ENCODE measurements at regions not wholly inside any gene's neighbourhood (a gene's known extent, or its start where the extent isn't known, plus 50 kb on each side); places are given as distances from the start of the nearest gene placed in this dataset.
A peak's percentile ranks its signal among the peaks of the same experiment; 100 is the strongest.

GRCh38 chr19:31113293-31113692, 235.9 kb downstream of the TSHZ3 start:
- Mint-ChIP-seq H3K27ac (ENCODE audit: low read depth, unreplicated experiment) (no peak overlapping the region), H3K36me3 (ENCODE audit: insufficient read depth, unreplicated experiment) (no peaks in the 10 kb centered on the region)
- no TSS peak for BruUV-seq (replicated peaks)

GRCh38 chr19:31112158-31112557, 237.1 kb downstream of the TSHZ3 start:
- H3K36me3 Mint-ChIP-seq (ENCODE audit: insufficient read depth, unreplicated experiment) = no peaks in the 10 kb centered on the region
- no peak for DNase-seq (ENCODE audit: unreplicated experiment)
- no peaks in the 10 kb centered on the region for H3K4me1 Mint-ChIP-seq (ENCODE audit: insufficient read depth, unreplicated experiment)
- peaks cover 57% of the 10 kb centered on the region for H3K9me3 Mint-ChIP-seq (ENCODE audit: unreplicated experiment)
- POLR2A ChIA-PET = no interaction called here
- H3K27me3 Mint-ChIP-seq (ENCODE audit: insufficient read depth, unreplicated experiment) = no peaks in the 10 kb centered on the region
- no TSS peak for BruUV-seq (replicated peaks)
- intact Hi-C loops (cut with micrococcal nuclease) = no loop called here
- CTCF ChIA-PET = no interaction called here
- no peak overlapping the region for H3K4me3 Mint-ChIP-seq (ENCODE audit: unreplicated experiment)
- no peak overlapping the region for H3K27ac Mint-ChIP-seq (ENCODE audit: low read depth, unreplicated experiment)
- no peak for TF ChIP-seq CTCF (IDR thresholded peaks at IDR 0.05; ENCODE audit: unreplicated experiment)

More at GRCh38 chr19:31113293-31113692, 235.9 kb downstream of the TSHZ3 start:
- CTCF ChIA-PET = no interaction called here
- no peak for DNase-seq (ENCODE audit: unreplicated experiment)
- Mint-ChIP-seq H3K9me3 (ENCODE audit: unreplicated experiment) (peaks cover 49% of the 10 kb centered on the region), H3K27me3 (ENCODE audit: insufficient read depth, unreplicated experiment) (no peaks in the 10 kb centered on the region), H3K4me3 (ENCODE audit: unreplicated experiment) (no peak overlapping the region), H3K4me1 (ENCODE audit: insufficient read depth, unreplicated experiment) (no peaks in the 10 kb centered on the region)
- POLR2A ChIA-PET = no interaction called here
- no peak for TF ChIP-seq CTCF (IDR thresholded peaks at IDR 0.05; ENCODE audit: unreplicated experiment)
- intact Hi-C loops (cut with micrococcal nuclease) = no loop called here

GRCh38 chr19:31111741-31112140, 237.5 kb downstream of the TSHZ3 start:
- CTCF ChIA-PET = no interaction called here
- no peaks in the 10 kb centered on the region for H3K27me3 Mint-ChIP-seq (ENCODE audit: insufficient read depth, unreplicated experiment)
- no peak overlapping the region for H3K4me3 Mint-ChIP-seq (ENCODE audit: unreplicated experiment)
- BruUV-seq (replicated peaks) = no TSS peak
- H3K4me1 Mint-ChIP-seq (ENCODE audit: insufficient read depth, unreplicated experiment) = no peaks in the 10 kb centered on the region
- H3K36me3 Mint-ChIP-seq (ENCODE audit: insufficient read depth, unreplicated experiment) = no peaks in the 10 kb centered on the region
- TF ChIP-seq CTCF (IDR thresholded peaks at IDR 0.05; ENCODE audit: unreplicated experiment) = no peak
- no peak for DNase-seq (ENCODE audit: unreplicated experiment)
- H3K27ac Mint-ChIP-seq (ENCODE audit: low read depth, unreplicated experiment) = no peak overlapping the region
- peaks cover 59% of the 10 kb centered on the region for H3K9me3 Mint-ChIP-seq (ENCODE audit: unreplicated experiment)
- POLR2A ChIA-PET = no interaction called here
- intact Hi-C loops (cut with micrococcal nuclease) = no loop called here

- Mint-ChIP-seq H3K4me3 (ENCODE audit: unreplicated experiment) (no peak overlapping the region), H3K4me1 (ENCODE audit: insufficient read depth, unreplicated experiment) (no peaks in the 10 kb centered on the region), H3K27ac (ENCODE audit: low read depth, unreplicated experiment) (no peak overlapping the region), H3K27me3 (ENCODE audit: insufficient read depth, unreplicated experiment) (no peaks in the 10 kb centered on the region), H3K36me3 (ENCODE audit: insufficient read depth, unreplicated experiment) (no peaks in the 10 kb centered on the region), H3K9me3 (ENCODE audit: unreplicated experiment) (peaks cover 62% of the 10 kb centered on the region)
- no TSS peak for BruUV-seq (replicated peaks)
- TF ChIP-seq CTCF (IDR thresholded peaks at IDR 0.05; ENCODE audit: unreplicated experiment) = no peak
- POLR2A ChIA-PET = no interaction called here
- DNase-seq (ENCODE audit: unreplicated experiment) = peak; percentile 23
- intact Hi-C loops (cut with micrococcal nuclease) = no loop called here
- CTCF ChIA-PET = no interaction called here
Observed at GRCh38 chr19:31110336-31110735, 238.9 kb downstream of the TSHZ3 start.
